IMR-90 (cell line): ENCODE measurements at regions not wholly inside any gene's neighbourhood (a gene's known extent, or its start where the extent isn't known, plus 50 kb on each side); places are given as distances from the start of the nearest gene placed in this dataset.

Source experiments
- CEBPB ChIP-seq: IDR thresholded peaks from 2 replicates; pipeline ENCODE4 v1.6.1; 2012; ENCODE audit warnings: low read depth, low read length, improper control_type of control experiment
- CTCF ChIP-seq: conservative IDR thresholded peaks from 2 replicates; pipeline ENCODE4 v1.5.1; 2012; ENCODE audit warnings: mild to moderate bottlenecking, low read depth, low read length, improper control_type of control experiment
- FOS ChIP-seq: fragments of 150-350 bp; IDR thresholded peaks from 2 replicates; pipeline ENCODE4 v1.6.1; 2016; ENCODE audit warnings: low read depth, low read length
- POLR2A ChIP-seq: IDR thresholded peaks from 2 replicates; pipeline ENCODE4 v1.6.1; 2012; ENCODE audit warnings: mild to moderate bottlenecking, low read depth, low read length
- USF2 ChIP-seq: fragments of 150-350 bp; IDR thresholded peaks from 2 replicates; pipeline ENCODE4 v1.6.1; 2017; ENCODE audit warnings: mild to moderate bottlenecking, antibody characterized with exemption, low read length, low read depth

GRCh38 chr10:117936566-117936965 lies 110.2 kb downstream of the RAB11FIP2 start:
- TF ChIP-seq FOS (no peak), CTCF (no peak), POLR2A (no peak), CEBPB (no peak), USF2 (no peak)
